Testis (tissue), 2 donors: ENCODE measurements at regions not wholly inside any gene's neighbourhood (a gene's known extent, or its start where the extent isn't known, plus 50 kb on each side); places are given as distances from the start of the nearest gene placed in this dataset.

Source experiments
- DNase-seq: peaks from one replicate; pipeline ENCODE4 v3.0.0-alpha.2; 2019
- H3K27ac ChIP-seq, 2 donors: fragments of 200-600 bp; sonication (generic); one replicate each; pipeline ENCODE4 v1.5.1; 2019
- H3K27me3 ChIP-seq: fragments of 200-600 bp; sonication (generic); one replicate; pipeline ENCODE4 v1.5.1; 2019
- H3K36me3 ChIP-seq: fragments of 200-600 bp; sonication (generic); one replicate; pipeline ENCODE4 v1.5.1; 2017; ENCODE audit warnings: low read depth; ENCODE audit errors: missing control alignments
- H3K4me1 ChIP-seq: fragments of 200-600 bp; sonication (generic); one replicate; pipeline ENCODE4 v1.5.1; 2019
- H3K4me3 ChIP-seq, 2 donors: fragments of 200-600 bp; sonication (generic); one replicate each; pipeline ENCODE4 v1.5.1; 2017 to 2019
- H3K9me3 ChIP-seq: fragments of 200-600 bp; sonication (generic); one replicate; pipeline ENCODE4 v1.5.1; 2017
- CTCF ChIP-seq, 3 experiments: fragments of 450-650 bp in 2 of 3; fragments of 200-600 bp in 1 of 3; sonication (generic) in 1 of 3; IDR thresholded peaks; one replicate each; pipeline ENCODE4 v1.5.1; 2016 to 2019; ENCODE audit warnings: antibody characterized with exemption in 3 of 3, mild to moderate bottlenecking in 2 of 3, moderate library complexity in 1 of 3
- POLR2A ChIP-seq: fragments of 450-650 bp; IDR thresholded peaks from one replicate; pipeline ENCODE4 v1.6.1; 2017; ENCODE audit warnings: antibody characterized with exemption, mild to moderate bottlenecking, moderate library complexity
- WGBS, 2 donors: methylation state at CpG; one replicate each; pipeline ENCODE4 v1.1.5; 2018; 5-methylcytosine and 5-hydroxymethylcytosine counted together
- intact Hi-C: fragments of 100-400 bp; cut with DNase I; formaldehyde crosslinking; loops from one replicate; pipeline ENCODE4 v1.15.1; 2023; ENCODE audit warnings: low total_unique reads

DNA sequence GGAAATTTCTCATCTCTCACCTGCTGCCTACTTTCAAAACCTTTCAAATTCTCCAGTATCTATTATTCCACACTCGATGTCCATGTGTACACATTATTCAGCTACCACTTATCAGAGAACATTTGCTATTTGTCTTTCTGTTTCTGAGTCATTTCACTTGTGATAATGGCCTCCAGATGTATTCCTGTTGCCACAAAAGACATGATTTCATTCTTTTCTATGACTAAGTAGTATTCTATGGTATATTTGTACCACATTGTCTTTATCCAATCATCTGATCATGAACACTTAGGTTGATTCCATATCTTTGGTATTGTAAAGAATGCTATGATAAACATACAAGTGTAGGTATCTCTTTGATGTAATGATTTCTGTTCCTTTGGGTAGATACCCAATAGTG is 310.1 kb upstream of the SPOCK3 start:
- TF ChIP-seq POLR2A = no peak
- no peak for TF ChIP-seq CTCF (IDR thresholded peaks at IDR 0.05)
- Histone ChIP-seq H3K27me3 (no peaks in the 10 kb centered on the region), H3K36me3 (no peaks in the 10 kb centered on the region), H3K27ac (no peak overlapping the region), H3K4me1 (no peaks in the 10 kb centered on the region), H3K4me3 (no peak overlapping the region), H3K9me3 (no peaks in the 10 kb centered on the region)
- 86 to 89% methylated on average over 1 of the region's 1 CpG for WGBS, 2 donors
- intact Hi-C loops = no loop called here
- DNase-seq = no peak

- no peak for TF ChIP-seq CTCF (IDR thresholded peaks at IDR 0.05)
- no peak for TF ChIP-seq POLR2A
- H3K9me3 ChIP-seq = no peaks in the 10 kb centered on the region
- 52 to 60% methylated on average over 5 of the region's 5 CpGs for WGBS, 2 donors
- H3K4me1 ChIP-seq = no peaks in the 10 kb centered on the region
- intact Hi-C loops = no loop called here
- H3K27ac ChIP-seq = no peak overlapping the region
- no peaks in the 10 kb centered on the region for H3K27me3 ChIP-seq
- DNase-seq = no peak
- H3K4me3 ChIP-seq = no peak overlapping the region
- H3K36me3 ChIP-seq = no peaks in the 10 kb centered on the region
Measured at GRCh38 chr4:167550021-167550420, 315.7 kb upstream of the SPOCK3 start.

DNA sequence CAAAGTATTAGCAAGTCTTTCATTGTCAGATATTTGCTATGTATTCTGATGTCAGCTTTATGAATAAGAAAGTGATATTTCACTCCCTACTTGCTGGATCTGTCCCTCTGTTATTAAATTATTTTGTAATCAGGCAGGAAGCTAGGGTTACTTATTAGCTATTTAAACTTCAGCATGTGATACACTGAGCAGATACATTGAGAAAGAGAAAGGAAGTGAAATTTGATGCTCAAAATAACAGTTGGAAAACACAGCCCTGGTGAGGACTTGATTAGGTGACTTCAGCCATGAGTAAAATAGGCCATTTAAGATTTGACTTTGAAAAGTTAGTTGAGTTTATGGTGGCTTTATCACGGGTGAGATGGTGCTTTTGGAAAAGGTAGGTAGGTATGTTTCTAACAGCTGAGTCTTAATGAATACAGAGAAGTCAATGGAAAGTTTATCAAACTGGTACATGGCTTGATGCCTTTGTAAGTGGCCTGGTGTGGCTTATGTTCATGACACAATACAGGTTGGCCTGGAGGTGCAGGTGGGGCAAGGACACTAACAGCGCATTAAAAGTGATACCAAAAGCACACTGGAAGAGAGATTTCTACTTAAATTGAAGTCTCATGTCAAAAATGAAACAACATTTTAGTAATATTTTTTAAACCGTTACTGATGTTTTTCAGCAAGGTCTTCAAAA is 321.2 kb upstream of the SPOCK3 start:
- intact Hi-C loops = no loop called here
- Histone ChIP-seq H3K4me3 (no peak overlapping the region), H3K27me3 (no peaks in the 10 kb centered on the region), H3K4me1 (no peaks in the 10 kb centered on the region), H3K9me3 (no peaks in the 10 kb centered on the region), H3K27ac (no peak overlapping the region), H3K36me3 (no peaks in the 10 kb centered on the region)
- TF ChIP-seq POLR2A = no peak
- no peak for TF ChIP-seq CTCF (IDR thresholded peaks at IDR 0.05)
- DNase-seq = no peak
- 87 to 91% methylated on average over 3 of the region's 3 CpGs for WGBS, 2 donors

DNA sequence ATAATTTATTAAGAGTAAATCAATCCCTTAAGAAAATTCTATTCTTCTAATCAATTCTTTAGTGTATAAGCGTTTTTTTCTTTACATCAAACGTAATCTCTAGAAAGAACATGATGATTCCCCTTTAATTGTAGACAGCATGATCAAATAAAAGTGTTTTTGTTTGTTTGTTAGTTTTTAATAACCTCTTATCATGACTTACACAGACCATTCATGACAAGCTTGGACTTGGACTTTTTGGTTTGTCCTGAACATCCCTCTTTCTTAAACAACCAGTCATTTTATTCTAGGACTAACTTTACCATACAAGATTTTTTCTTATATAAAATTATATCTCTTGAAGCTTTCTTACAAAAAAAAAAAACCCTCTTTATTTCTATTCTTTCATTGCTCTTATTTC is 344.6 kb upstream of the SPOCK3 start:
- intact Hi-C loops = no loop called here
- H3K4me3 ChIP-seq = no peak overlapping the region
- no peak for DNase-seq
- H3K4me1 ChIP-seq = no peaks in the 10 kb centered on the region
- H3K27me3 ChIP-seq = no peaks in the 10 kb centered on the region
- 31 to 37% methylated on average over 2 of the region's 2 CpGs for WGBS, 2 donors
- TF ChIP-seq CTCF (IDR thresholded peaks at IDR 0.05) (no peak), POLR2A (no peak)
- H3K27ac ChIP-seq = no peak overlapping the region
- no peaks in the 10 kb centered on the region for H3K9me3 ChIP-seq
- no peaks in the 10 kb centered on the region for H3K36me3 ChIP-seq

- H3K4me3 ChIP-seq = peak overlapping the region in 1 of 2 donors; percentile 31
- H3K36me3 ChIP-seq = no peaks in the 10 kb centered on the region
- no peaks in the 10 kb centered on the region for H3K9me3 ChIP-seq
- 43 to 74% methylated on average over 1 to 14 of the region's 19 CpGs for WGBS, 2 donors
- no peaks in the 10 kb centered on the region for H3K4me1 ChIP-seq
- TF ChIP-seq CTCF (IDR thresholded peaks at IDR 0.05) (no peak), POLR2A (no peak)
- no peak overlapping the region for H3K27ac ChIP-seq
- H3K27me3 ChIP-seq = no peaks in the 10 kb centered on the region
- intact Hi-C loops = no loop called here
- no peak for DNase-seq
Measured at GRCh38 chr4:167581449-167581965, 347.2 kb upstream of the SPOCK3 start.
